Peyer's patch (tissue), 4 donors: ENCODE measurements at regions not wholly inside any gene's neighbourhood (a gene's known extent, or its start where the extent isn't known, plus 50 kb on each side); places are given as distances from the start of the nearest gene placed in this dataset.

Source experiments
- DNase-seq, 3 donors: peaks; one replicate each; pipeline ENCODE4 v3.0.0-alpha.2; 2017 to 2019
- H3K27ac ChIP-seq, 4 donors: fragments of 200-600 bp; sonication (generic); one replicate each; pipeline ENCODE4 v1.5.1; 2016 to 2019
- H3K27me3 ChIP-seq, 2 donors: fragments of 200-600 bp; sonication (generic); one replicate each; pipeline ENCODE4 v1.5.1; 2019
- H3K36me3 ChIP-seq, 3 donors: fragments of 200-600 bp; sonication (generic); one replicate each; pipeline ENCODE4 v1.5.1; 2016 to 2019
- H3K4me1 ChIP-seq, 4 donors: fragments of 200-600 bp; sonication (generic); one replicate each; pipeline ENCODE4 v1.5.1; 2016 to 2019
- H3K4me3 ChIP-seq, 4 donors: fragments of 200-600 bp; sonication (generic); 1 replicate in 3 of 4; 2 replicates in 1 of 4; pipeline ENCODE4 v1.5.1; 2016 to 2019; ENCODE audit warnings: mild to moderate bottlenecking in 1 of 4
- H3K9me3 ChIP-seq, 4 donors: fragments of 200-600 bp; sonication (generic); one replicate each; pipeline ENCODE4 v1.5.1; 2016 to 2019; ENCODE audit warnings: mild to moderate bottlenecking in 1 of 4
- POLR2A ChIP-seq, 2 donors: fragments of 450-650 bp; IDR thresholded peaks; one replicate each; pipeline ENCODE4 v1.5.1; 2017; ENCODE audit warnings: antibody characterized with exemption in 2 of 2, mild to moderate bottlenecking in 2 of 2, moderate library complexity in 2 of 2
- TF ChIP-seq, protein P1 (sequence below), 6 experiments: fragments of 450-650 bp in 4 of 6; fragments of 200-600 bp in 2 of 6; sonication (generic) in 1 of 6; IDR thresholded peaks; one replicate each; pipeline ENCODE4 v1.5.1; 2017 to 2019; ENCODE audit warnings: antibody characterized with exemption in 6 of 6, mild to moderate bottlenecking in 3 of 6, moderate library complexity in 1 of 6

DNA sequence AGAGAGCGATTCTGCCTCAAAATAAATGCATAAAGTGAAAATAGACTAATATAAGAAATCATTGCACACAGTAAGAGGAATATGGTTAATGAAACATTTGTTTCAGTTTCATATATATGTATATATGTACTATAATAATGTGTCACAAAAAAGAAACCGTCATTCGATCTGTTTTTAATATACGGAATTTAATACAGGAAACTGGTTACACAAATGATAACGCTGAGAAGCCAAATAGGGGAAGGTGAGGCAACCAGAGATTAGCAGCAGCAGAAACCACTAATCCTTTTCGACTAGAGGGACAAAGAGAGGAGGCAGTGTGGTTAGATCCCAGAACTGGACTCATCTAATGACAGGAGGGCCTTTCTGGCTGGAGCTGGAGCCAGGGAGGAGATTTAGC, 64.2 kb upstream of the GREB1L start:
- Histone ChIP-seq H3K4me3 (no peak overlapping the region), H3K9me3 (no peaks in the 10 kb centered on the region), H3K4me1 (no peaks in the 10 kb centered on the region), H3K36me3 (no peaks in the 10 kb centered on the region), H3K27ac (no peak overlapping the region), H3K27me3 (no peaks in the 10 kb centered on the region)
- TF ChIP-seq, protein P1, sequence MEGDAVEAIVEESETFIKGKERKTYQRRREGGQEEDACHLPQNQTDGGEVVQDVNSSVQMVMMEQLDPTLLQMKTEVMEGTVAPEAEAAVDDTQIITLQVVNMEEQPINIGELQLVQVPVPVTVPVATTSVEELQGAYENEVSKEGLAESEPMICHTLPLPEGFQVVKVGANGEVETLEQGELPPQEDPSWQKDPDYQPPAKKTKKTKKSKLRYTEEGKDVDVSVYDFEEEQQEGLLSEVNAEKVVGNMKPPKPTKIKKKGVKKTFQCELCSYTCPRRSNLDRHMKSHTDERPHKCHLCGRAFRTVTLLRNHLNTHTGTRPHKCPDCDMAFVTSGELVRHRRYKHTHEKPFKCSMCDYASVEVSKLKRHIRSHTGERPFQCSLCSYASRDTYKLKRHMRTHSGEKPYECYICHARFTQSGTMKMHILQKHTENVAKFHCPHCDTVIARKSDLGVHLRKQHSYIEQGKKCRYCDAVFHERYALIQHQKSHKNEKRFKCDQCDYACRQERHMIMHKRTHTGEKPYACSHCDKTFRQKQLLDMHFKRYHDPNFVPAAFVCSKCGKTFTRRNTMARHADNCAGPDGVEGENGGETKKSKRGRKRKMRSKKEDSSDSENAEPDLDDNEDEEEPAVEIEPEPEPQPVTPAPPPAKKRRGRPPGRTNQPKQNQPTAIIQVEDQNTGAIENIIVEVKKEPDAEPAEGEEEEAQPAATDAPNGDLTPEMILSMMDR (IDR thresholded peaks at IDR 0.05) = no peak
- TF ChIP-seq POLR2A (IDR thresholded peaks at IDR 0.05) = no peak
- no peak for DNase-seq

DNA sequence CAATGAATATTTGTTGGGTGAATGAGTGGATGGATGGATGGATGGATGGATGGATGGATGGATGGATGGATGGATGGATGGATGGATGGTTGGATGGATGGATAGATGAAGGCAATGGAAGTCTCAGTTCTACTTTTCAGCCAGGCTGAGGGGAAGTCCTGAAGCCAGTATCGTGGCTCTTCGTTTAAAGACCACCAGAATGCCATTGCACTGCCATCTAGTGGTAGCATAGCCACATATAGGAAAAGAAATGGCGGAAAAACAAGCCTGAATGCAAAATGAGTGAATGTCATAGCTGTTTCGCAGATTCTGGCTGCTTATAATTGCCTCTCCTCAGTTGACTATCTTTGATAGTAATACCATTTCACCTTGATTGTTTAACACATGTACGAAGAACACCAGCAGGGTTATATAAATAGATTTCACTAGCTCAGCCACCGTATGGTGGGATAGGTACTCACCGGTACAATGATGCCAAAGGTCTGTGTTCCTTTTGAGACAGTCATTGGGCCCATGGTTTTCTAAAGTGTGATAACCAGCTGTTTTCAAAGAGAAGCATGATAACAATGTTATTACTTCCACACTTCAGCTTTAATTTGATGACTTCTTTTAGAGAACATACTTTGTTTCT, 62.3 kb upstream of the GREB1L start:
- DNase-seq = peak in 2 of 3 donors; percentile 44 to 70
- H3K4me3 ChIP-seq = no peak overlapping the region

DNA sequence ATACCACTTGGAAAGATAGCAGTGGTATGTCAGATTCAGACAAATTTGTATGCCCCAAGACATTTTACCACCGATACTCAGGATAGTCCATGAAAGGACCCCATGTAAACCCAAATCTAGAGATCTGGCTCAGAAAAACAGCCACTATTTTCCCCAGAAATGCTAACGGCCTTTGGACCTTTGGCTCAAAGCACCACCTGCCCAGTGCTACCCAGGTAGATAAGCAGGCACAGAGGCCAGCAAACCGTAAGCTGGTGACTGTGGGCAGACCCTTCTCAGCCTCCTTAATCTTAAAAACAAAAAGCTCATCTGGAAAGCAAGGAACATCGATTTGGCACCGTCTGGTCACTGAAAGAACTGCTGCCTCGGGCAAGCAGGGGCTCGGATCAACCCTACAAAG, 61.4 kb upstream of the GREB1L start:
- Histone ChIP-seq H3K27me3 (no peaks in the 10 kb centered on the region), H3K27ac (no peak overlapping the region), H3K4me1 (no peaks in the 10 kb centered on the region), H3K9me3 (no peaks in the 10 kb centered on the region), H3K36me3 (no peaks in the 10 kb centered on the region), H3K4me3 (no peak overlapping the region)
- no peak for DNase-seq
- no peak for TF ChIP-seq POLR2A (IDR thresholded peaks at IDR 0.05)
- TF ChIP-seq, protein P1 (IDR thresholded peaks at IDR 0.05) = no peak

More for the DNA sequence above, 62.3 kb upstream of the GREB1L start:
- no peaks in the 10 kb centered on the region for H3K4me1 ChIP-seq
- no peaks in the 10 kb centered on the region for H3K36me3 ChIP-seq
- no peak for TF ChIP-seq POLR2A (IDR thresholded peaks at IDR 0.05)
- TF ChIP-seq, protein P1 (IDR thresholded peaks at IDR 0.05) = peak; percentile 39 to 78 (median 65)
- no peaks in the 10 kb centered on the region for H3K9me3 ChIP-seq
- no peak overlapping the region for H3K27ac ChIP-seq
- no peaks in the 10 kb centered on the region for H3K27me3 ChIP-seq

DNA sequence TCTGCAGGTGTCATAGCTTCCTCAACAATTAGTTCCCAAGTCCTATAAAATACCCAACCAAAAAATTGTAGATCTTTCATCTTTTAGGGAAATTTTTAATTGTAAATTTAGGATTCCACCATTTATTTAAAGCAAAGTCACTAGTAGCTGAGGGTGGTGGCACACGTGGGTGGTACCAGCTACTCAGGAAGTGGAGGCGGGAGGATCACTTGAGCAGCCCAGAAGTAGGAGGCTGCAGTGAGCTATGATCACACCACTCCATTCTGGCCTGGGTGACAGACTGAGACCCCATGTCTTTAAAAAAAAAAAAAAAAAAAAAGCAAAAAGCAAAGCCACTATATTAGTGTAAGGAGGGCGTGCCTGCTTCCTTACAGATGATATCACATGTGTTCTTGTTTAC, 60.3 kb upstream of the GREB1L start:
- no peaks in the 10 kb centered on the region for H3K4me1 ChIP-seq
- no peak overlapping the region for H3K27ac ChIP-seq
- H3K27me3 ChIP-seq = no peaks in the 10 kb centered on the region
- DNase-seq = no peak
- no peak overlapping the region for H3K4me3 ChIP-seq
- TF ChIP-seq POLR2A (IDR thresholded peaks at IDR 0.05) = no peak
- TF ChIP-seq, protein P1 (IDR thresholded peaks at IDR 0.05) = no peak
- no peaks in the 10 kb centered on the region for H3K9me3 ChIP-seq
- H3K36me3 ChIP-seq = no peaks in the 10 kb centered on the region

DNA sequence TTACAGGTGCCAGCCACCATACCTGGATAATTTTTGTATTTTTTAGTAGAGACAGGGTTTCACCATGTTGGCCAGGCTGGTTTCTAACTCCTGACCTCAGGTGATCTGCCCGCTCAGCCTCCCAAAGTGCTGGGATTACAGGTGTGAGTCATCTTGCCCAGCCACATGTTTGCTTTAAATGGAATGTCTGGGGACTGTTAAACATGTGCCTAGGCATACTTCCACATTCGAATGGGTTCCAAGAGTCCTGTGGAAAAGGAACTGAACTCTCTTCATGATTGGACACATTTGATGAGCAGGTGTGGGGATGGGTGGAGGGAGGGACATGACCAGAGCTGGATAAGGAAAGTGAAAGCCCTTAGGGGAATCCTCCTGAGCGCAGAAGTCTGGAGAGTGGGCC, 58.4 kb upstream of the GREB1L start:
- no peak overlapping the region for H3K27ac ChIP-seq
- H3K9me3 ChIP-seq = no peaks in the 10 kb centered on the region
- no peak for DNase-seq
- no peak overlapping the region for H3K4me3 ChIP-seq
- TF ChIP-seq, protein P1 (IDR thresholded peaks at IDR 0.05) = no peak
- no peak for TF ChIP-seq POLR2A (IDR thresholded peaks at IDR 0.05)
- no peaks in the 10 kb centered on the region for H3K27me3 ChIP-seq
- H3K4me1 ChIP-seq = no peaks in the 10 kb centered on the region
- no peaks in the 10 kb centered on the region for H3K36me3 ChIP-seq
